ENCODE measurements at regions not wholly inside any gene's neighbourhood (a gene's known extent, or its start where the extent isn't known, plus 50 kb on each side); places are given as distances from the start of the nearest gene placed in this dataset.

GRCh38 chr2:14960686-14961324 is 328.3 kb downstream of the LRATD1 start:
- H3K4me3 ChIP-seq (ENCODE audit: low read depth, low read length), result no peak overlapping the region
- peak; percentile 20 for TF ChIP-seq CTCF (IDR thresholded peaks at IDR 0.05; ENCODE audit: low read depth, low read length, missing control alignments)
- DNase-seq (ENCODE audit: low read depth), result peak; percentile 63
- in situ Hi-C loops (cut with HindIII; ENCODE audit: low sequenced_read_pairs), result no loop called here

- no peak for TF ChIP-seq CTCF (IDR thresholded peaks at IDR 0.05; ENCODE audit: low read depth, low read length, missing control alignments)
- H3K4me3 ChIP-seq (ENCODE audit: low read depth, low read length), result no peak overlapping the region
- in situ Hi-C loops (cut with HindIII; ENCODE audit: low sequenced_read_pairs), result no loop called here
- no peak for DNase-seq (ENCODE audit: low read depth)
These were observed 335.2 kb downstream of the LRATD1 start for GRCh38 chr2:14967729-14968128.

GRCh38 chr2:14975381-14975780 is 342.9 kb downstream of the LRATD1 start:
- no peak for DNase-seq (ENCODE audit: low read depth)
- no peak overlapping the region for H3K4me3 ChIP-seq (ENCODE audit: low read depth, low read length)
- TF ChIP-seq CTCF (IDR thresholded peaks at IDR 0.05; ENCODE audit: low read depth, low read length, missing control alignments), result no peak
- in situ Hi-C loops (cut with HindIII; ENCODE audit: low sequenced_read_pairs), result no loop called here

- no peak for DNase-seq (ENCODE audit: low read depth)
- no peak overlapping the region for H3K4me3 ChIP-seq (ENCODE audit: low read depth, low read length)
- in situ Hi-C loops (cut with HindIII; ENCODE audit: low sequenced_read_pairs), result no loop called here
- TF ChIP-seq CTCF (IDR thresholded peaks at IDR 0.05; ENCODE audit: low read depth, low read length, missing control alignments), result no peak
These were observed 344.5 kb downstream of the LRATD1 start for GRCh38 chr2:14977021-14977420.

- DNase-seq (ENCODE audit: low read depth), result no peak
- in situ Hi-C loops (cut with HindIII; ENCODE audit: low sequenced_read_pairs), result no loop called here
- no peak overlapping the region for H3K4me3 ChIP-seq (ENCODE audit: low read depth, low read length)
- no peak for TF ChIP-seq CTCF (IDR thresholded peaks at IDR 0.05; ENCODE audit: low read depth, low read length, missing control alignments)
These were observed 346.3 kb downstream of the LRATD1 start for GRCh38 chr2:14978845-14979244.

GRCh38 chr2:14982790-14983189 is 350.3 kb downstream of the LRATD1 start:
- in situ Hi-C loops (cut with HindIII; ENCODE audit: low sequenced_read_pairs), result no loop called here
- H3K4me3 ChIP-seq (ENCODE audit: low read depth, low read length), result no peak overlapping the region
- no peak for DNase-seq (ENCODE audit: low read depth)
- TF ChIP-seq CTCF (IDR thresholded peaks at IDR 0.05; ENCODE audit: low read depth, low read length, missing control alignments), result no peak

Measured in astrocyte of the cerebellum (primary cell).